ENCODE measurements at regions not wholly inside any gene's neighbourhood (a gene's known extent, or its start where the extent isn't known, plus 50 kb on each side); places are given as distances from the start of the nearest gene placed in this dataset.

GRCh38 chr20:29313481-29313880, 1944.0 kb upstream of the DEFB115 start:
- Histone ChIP-seq H4K8ac (replicated peaks; ENCODE audit: insufficient read length, low read depth, low read length) (no peak overlapping the region), H4K91ac (ENCODE audit: insufficient read length, low read depth, low read length) (no peak overlapping the region), H4K20me1 (ENCODE audit: control insufficient read depth, insufficient read depth, insufficient read length) (no peaks in the 10 kb centered on the region), H3K4me2 (ENCODE audit: insufficient read depth, insufficient read length, low read length) (no peak overlapping the region), H3K23ac (ENCODE audit: insufficient read length, low read depth, low read length) (no peak overlapping the region), H3K56ac (ENCODE audit: insufficient read length, low read depth, low read length) (no peak overlapping the region), H2BK15ac (ENCODE audit: low read depth, low read length) (no peak overlapping the region), H3K23me2 (ENCODE audit: insufficient read length, low read depth, low read length, poor library complexity, severe bottlenecking) (no peaks in the 10 kb centered on the region), H3K27ac (ENCODE audit: insufficient read length, low read depth, low read length) (no peak overlapping the region), H3K9me3 (ENCODE audit: control insufficient read depth, low read depth, low read length) (peaks cover 20% of the 10 kb centered on the region), H3K4ac (ENCODE audit: low read depth, low read length) (no peak overlapping the region), H3T11ph (ENCODE audit: low read length) (no peak overlapping the region), H3K79me1 (ENCODE audit: insufficient read depth, low read depth, low read length, poor library complexity, severe bottlenecking) (no peaks in the 10 kb centered on the region), H2BK12ac (ENCODE audit: insufficient read length, low read depth, low read length) (no peak overlapping the region), H3K4me1 (ENCODE audit: insufficient read depth, low read length) (no peaks in the 10 kb centered on the region), H3K79me2 (ENCODE audit: insufficient read depth, low read length) (no peaks in the 10 kb centered on the region), H2BK120ac (ENCODE audit: low read depth, low read length, poor library complexity, severe bottlenecking) (no peak overlapping the region), H3K18ac (ENCODE audit: insufficient read length, low read depth, low read length) (no peak overlapping the region), H2AK5ac (ENCODE audit: insufficient read length, low read length) (no peak overlapping the region), H3K27me3 (ENCODE audit: insufficient read depth, low read length) (no peaks in the 10 kb centered on the region), H3K9ac (ENCODE audit: extremely low read depth, insufficient read length, low read length) (no peak overlapping the region), H4K5ac (ENCODE audit: insufficient read length, low read depth, low read length) (no peak overlapping the region), H3K14ac (ENCODE audit: insufficient read depth, low read length) (no peak overlapping the region), H2BK5ac (ENCODE audit: insufficient read length, low read length) (no peak overlapping the region), H2BK20ac (ENCODE audit: low read depth, low read length, poor library complexity, severe bottlenecking) (no peak overlapping the region), H2AFZ (ENCODE audit: low read length) (no peak overlapping the region)
- Mint-ChIP-seq H3K27me3 (ENCODE audit: low read depth) (peaks cover 7% of the 10 kb centered on the region), H3K36me3 (ENCODE audit: insufficient read depth in 1 of 3, low read depth in 3 of 3) (peaks cover 23 to 30% (median 25%) of the 10 kb centered on the region in 3 experiments), H3K4me1 (no peaks in the 10 kb centered on the region), H3K4me3 (no peak overlapping the region), H3K27ac (no peak overlapping the region), H3K9me3 (peaks cover 87 to 88% of the 10 kb centered on the region in 2 experiments)
- TF ChIP-seq, protein P1, sequence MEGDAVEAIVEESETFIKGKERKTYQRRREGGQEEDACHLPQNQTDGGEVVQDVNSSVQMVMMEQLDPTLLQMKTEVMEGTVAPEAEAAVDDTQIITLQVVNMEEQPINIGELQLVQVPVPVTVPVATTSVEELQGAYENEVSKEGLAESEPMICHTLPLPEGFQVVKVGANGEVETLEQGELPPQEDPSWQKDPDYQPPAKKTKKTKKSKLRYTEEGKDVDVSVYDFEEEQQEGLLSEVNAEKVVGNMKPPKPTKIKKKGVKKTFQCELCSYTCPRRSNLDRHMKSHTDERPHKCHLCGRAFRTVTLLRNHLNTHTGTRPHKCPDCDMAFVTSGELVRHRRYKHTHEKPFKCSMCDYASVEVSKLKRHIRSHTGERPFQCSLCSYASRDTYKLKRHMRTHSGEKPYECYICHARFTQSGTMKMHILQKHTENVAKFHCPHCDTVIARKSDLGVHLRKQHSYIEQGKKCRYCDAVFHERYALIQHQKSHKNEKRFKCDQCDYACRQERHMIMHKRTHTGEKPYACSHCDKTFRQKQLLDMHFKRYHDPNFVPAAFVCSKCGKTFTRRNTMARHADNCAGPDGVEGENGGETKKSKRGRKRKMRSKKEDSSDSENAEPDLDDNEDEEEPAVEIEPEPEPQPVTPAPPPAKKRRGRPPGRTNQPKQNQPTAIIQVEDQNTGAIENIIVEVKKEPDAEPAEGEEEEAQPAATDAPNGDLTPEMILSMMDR (conservative IDR thresholded peaks at IDR 0.05): no peak
- no CpG with 5 or more reads among the region's 18 CpGs for WGBS (ENCODE audit: extremely low coverage, insufficient read length, low lambda C conversion rate)
- DNase-seq: no peak

Data from H9 (cell line).